HEK293 (cell line): ENCODE measurements at regions not wholly inside any gene's neighbourhood (a gene's known extent, or its start where the extent isn't known, plus 50 kb on each side); places are given as distances from the start of the nearest gene placed in this dataset.

Source experiments
- CTCF ChIA-PET: fragments of 350-600 bp; formaldehyde crosslinking; extraction: SDS; loops from one replicate; lab custom pipeline; 2021; ENCODE audit warnings: antibody characterized with exemption; lab: Yijun Ruan, JAX
- POLR2A ChIA-PET: fragments of 300-600 bp; formaldehyde crosslinking; extraction: SDS; loops from one replicate; lab custom pipeline; 2020; ENCODE audit warnings: antibody characterized with exemption, inconsistent platforms; lab: Yijun Ruan, JAX
- H3K27ac ChIP-seq: fragments of 200-500 bp; sonication (Bioruptor generic); 2 replicates; pipeline ENCODE4 v1.5.1; 2014; ENCODE audit warnings: low read depth, low read length, control low read depth, inconsistent platforms; ENCODE audit errors: extremely low read depth
- H3K36me3 ChIP-seq, 2 experiments: fragments of 200-500 bp in 1 of 2; sonication (Bioruptor generic) in 1 of 2; 1 replicate in 1 of 2; 2 replicates in 1 of 2; pipeline ENCODE4 v1.5.1; 2014 to 2017; ENCODE audit warnings: inconsistent platforms in 2 of 2, low read length in 2 of 2; ENCODE audit not compliant: control insufficient read depth in 2 of 2, insufficient read depth in 1 of 2
- H3K4me1 ChIP-seq: fragments of 200-500 bp; sonication (Bioruptor generic); 2 replicates; pipeline ENCODE4 v1.5.1; 2014; ENCODE audit warnings: mild to moderate bottlenecking, low read length, inconsistent platforms; ENCODE audit not compliant: control insufficient read depth, insufficient read depth
- H3K4me3 ChIP-seq: 2 replicates; pipeline ENCODE4 v1.5.1; 2011; ENCODE audit warnings: low read depth, mild to moderate bottlenecking, control low read depth, low read length, moderate library complexity
- H3K9me3 ChIP-seq: fragments of 200-500 bp; sonication (Bioruptor generic); 2 replicates; pipeline ENCODE4 v1.5.1; 2014; ENCODE audit warnings: low read depth, low read length, inconsistent platforms; ENCODE audit not compliant: control insufficient read depth, insufficient read depth
- KLF8 ChIP-seq: fragments of 450-650 bp; formaldehyde crosslinking; IDR thresholded peaks from 2 replicates; pipeline ENCODE4 v1.5.1; 2016; ENCODE audit warnings: missing biosample characterization, missing genetic modification characterization
- ZBTB8A ChIP-seq: fragments of 450-650 bp; formaldehyde crosslinking; IDR thresholded peaks from 2 replicates; pipeline ENCODE4 v1.5.1; 2016; ENCODE audit warnings: missing biosample characterization, missing genetic modification characterization
- ZNF10 ChIP-seq: fragments of 450-650 bp; formaldehyde crosslinking; IDR thresholded peaks from 2 replicates; pipeline ENCODE4 v1.5.1; 2017; ENCODE audit warnings: missing biosample characterization, missing genetic modification characterization
- ZNF146 ChIP-seq: fragments of 450-650 bp; formaldehyde crosslinking; IDR thresholded peaks from 2 replicates; pipeline ENCODE4 v1.5.1; 2016; ENCODE audit warnings: missing biosample characterization, missing genetic modification characterization
- ZNF174 ChIP-seq: fragments of 450-650 bp; formaldehyde crosslinking; IDR thresholded peaks from 2 replicates; pipeline ENCODE4 v1.5.0; 2017; ENCODE audit warnings: missing biosample characterization, mild to moderate bottlenecking, missing genetic modification characterization
- ZNF184 ChIP-seq: fragments of 450-650 bp; IDR thresholded peaks from 2 replicates; pipeline ENCODE4 v1.5.1; 2018; ENCODE audit warnings: missing biosample characterization, mild to moderate bottlenecking, missing genetic modification characterization
- ZNF202 ChIP-seq: fragments of 450-650 bp; formaldehyde crosslinking; IDR thresholded peaks from 2 replicates; pipeline ENCODE4 v1.5.1; 2016; ENCODE audit warnings: missing biosample characterization, missing genetic modification characterization, borderline replicate concordance
- ZNF292 ChIP-seq: fragments of 450-650 bp; formaldehyde crosslinking; IDR thresholded peaks from 2 replicates; pipeline ENCODE4 v1.5.1; 2016; ENCODE audit warnings: low read depth, missing biosample characterization, missing genetic modification characterization, borderline replicate concordance
- ZNF341 ChIP-seq: fragments of 450-650 bp; formaldehyde crosslinking; IDR thresholded peaks from 2 replicates; pipeline ENCODE4; 2016; ENCODE audit warnings: low read depth, missing biosample characterization, missing genetic modification characterization
- ZNF366 ChIP-seq: fragments of 450-650 bp; formaldehyde crosslinking; conservative IDR thresholded peaks from 2 replicates; pipeline ENCODE4 v1.5.1; 2016; ENCODE audit warnings: missing biosample characterization, missing genetic modification characterization
- ZNF677 ChIP-seq: fragments of 450-650 bp; IDR thresholded peaks from 2 replicates; pipeline ENCODE4 v1.5.0; 2018; ENCODE audit warnings: missing biosample characterization, mild to moderate bottlenecking, missing genetic modification characterization, moderate library complexity
- ZNF707 ChIP-seq: fragments of 450-650 bp; formaldehyde crosslinking; IDR thresholded peaks from 2 replicates; pipeline ENCODE4 v1.5.1; 2016; ENCODE audit warnings: missing biosample characterization, missing genetic modification characterization
- ZNF843 ChIP-seq: fragments of 450-650 bp; formaldehyde crosslinking; IDR thresholded peaks from 2 replicates; pipeline ENCODE4 v1.5.1; 2016; ENCODE audit warnings: missing biosample characterization, missing genetic modification characterization
- TF ChIP-seq, protein P1 (sequence below): fragments of 450-650 bp; formaldehyde crosslinking; IDR thresholded peaks from 2 replicates; pipeline ENCODE4 v1.5.1; 2016; ENCODE audit warnings: missing biosample characterization, missing genetic modification characterization
- TF ChIP-seq, protein P2 (sequence below): fragments of 450-650 bp; formaldehyde crosslinking; IDR thresholded peaks from 2 replicates; pipeline ENCODE4 v1.5.1; 2017; ENCODE audit warnings: missing biosample characterization, missing genetic modification characterization
- TF ChIP-seq, protein P3 (sequence below): fragments of 450-650 bp; formaldehyde crosslinking; IDR thresholded peaks from 2 replicates; pipeline ENCODE4 v1.5.1; 2016; ENCODE audit warnings: missing biosample characterization, missing genetic modification characterization, borderline replicate concordance
- TF ChIP-seq, protein P4 (sequence below): fragments of 450-650 bp; formaldehyde crosslinking; optimal IDR thresholded peaks from 2 replicates; pipeline ENCODE3; 2016; ENCODE audit warnings: missing biosample characterization, mild to moderate bottlenecking, missing genetic modification characterization

DNA sequence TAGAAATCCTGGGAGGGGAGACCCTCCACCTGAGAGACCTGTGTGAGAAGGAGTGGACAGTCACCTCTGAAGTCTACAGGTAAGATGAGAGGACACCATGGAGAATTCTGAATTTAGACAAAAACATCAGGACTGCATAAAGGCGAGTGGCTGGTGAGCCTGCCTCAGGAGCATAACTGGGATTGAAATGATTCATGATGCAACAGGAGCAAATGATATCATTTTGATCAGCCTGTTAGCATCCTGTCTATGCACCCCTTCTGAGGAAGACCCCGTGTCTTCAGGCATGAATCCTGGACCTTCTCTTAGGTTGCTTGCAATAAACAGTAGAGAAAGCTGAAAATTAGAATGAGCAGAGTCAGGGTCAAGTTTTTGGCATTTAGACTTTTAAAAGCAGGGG, 245.8 kb downstream of the ETAA1 start:
- CTCF ChIA-PET = no interaction called here
- Histone ChIP-seq H3K36me3 (no peaks in the 10 kb centered on the region), H3K9me3 (no peaks in the 10 kb centered on the region; the same call in 1 of the 2 replicates), H3K4me3 (no peak overlapping the region), H3K4me1 (peaks cover 14% of the 10 kb centered on the region; the same call in 1 of the 2 replicates), H3K27ac (no peak overlapping the region)
- POLR2A ChIA-PET = no interaction called here
- TF ChIP-seq ZNF366 (tag by site-specific recombination) (no peak), ZNF677 (tag by site-specific recombination) (no peak), KLF8 (tag by site-specific recombination) (no peak), ZNF707 (tag by site-specific recombination) (no peak), ZNF202 (tag by site-specific recombination) (no peak), ZNF184 (tag by site-specific recombination) (no peak), ZNF146 (no peak), ZNF341 (no peak), ZNF174 (tag by site-specific recombination) (no peak), ZNF292 (tag by site-specific recombination) (no peak), ZNF843 (tag by site-specific recombination) (no peak), ZBTB8A (no peak), ZNF10 (no peak)
- TF ChIP-seq, protein P1, sequence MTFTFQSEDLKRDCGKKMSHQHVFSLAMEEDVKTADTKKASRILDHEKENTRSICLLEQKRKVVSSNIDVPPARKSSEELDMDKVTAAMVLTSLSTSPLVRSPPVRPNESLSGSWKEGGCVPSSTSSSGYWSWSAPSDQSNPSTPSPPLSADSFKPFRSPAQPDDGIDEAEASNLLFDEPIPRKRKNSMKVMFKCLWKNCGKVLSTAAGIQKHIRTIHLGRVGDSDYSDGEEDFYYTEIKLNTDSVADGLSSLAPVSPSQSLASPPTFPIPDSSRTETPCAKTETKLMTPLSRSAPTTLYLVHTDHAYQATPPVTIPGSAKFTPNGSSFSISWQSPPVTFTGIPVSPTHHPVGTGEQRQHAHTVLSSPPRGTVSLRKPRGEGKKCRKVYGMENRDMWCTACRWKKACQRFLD (tag by site-specific recombination) = no peak
- TF ChIP-seq, protein P2, sequence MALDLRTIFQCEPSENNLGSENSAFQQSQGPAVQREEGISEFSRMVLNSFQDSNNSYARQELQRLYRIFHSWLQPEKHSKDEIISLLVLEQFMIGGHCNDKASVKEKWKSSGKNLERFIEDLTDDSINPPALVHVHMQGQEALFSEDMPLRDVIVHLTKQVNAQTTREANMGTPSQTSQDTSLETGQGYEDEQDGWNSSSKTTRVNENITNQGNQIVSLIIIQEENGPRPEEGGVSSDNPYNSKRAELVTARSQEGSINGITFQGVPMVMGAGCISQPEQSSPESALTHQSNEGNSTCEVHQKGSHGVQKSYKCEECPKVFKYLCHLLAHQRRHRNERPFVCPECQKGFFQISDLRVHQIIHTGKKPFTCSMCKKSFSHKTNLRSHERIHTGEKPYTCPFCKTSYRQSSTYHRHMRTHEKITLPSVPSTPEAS (tag by site-specific recombination) = no peak
- TF ChIP-seq, protein P3, sequence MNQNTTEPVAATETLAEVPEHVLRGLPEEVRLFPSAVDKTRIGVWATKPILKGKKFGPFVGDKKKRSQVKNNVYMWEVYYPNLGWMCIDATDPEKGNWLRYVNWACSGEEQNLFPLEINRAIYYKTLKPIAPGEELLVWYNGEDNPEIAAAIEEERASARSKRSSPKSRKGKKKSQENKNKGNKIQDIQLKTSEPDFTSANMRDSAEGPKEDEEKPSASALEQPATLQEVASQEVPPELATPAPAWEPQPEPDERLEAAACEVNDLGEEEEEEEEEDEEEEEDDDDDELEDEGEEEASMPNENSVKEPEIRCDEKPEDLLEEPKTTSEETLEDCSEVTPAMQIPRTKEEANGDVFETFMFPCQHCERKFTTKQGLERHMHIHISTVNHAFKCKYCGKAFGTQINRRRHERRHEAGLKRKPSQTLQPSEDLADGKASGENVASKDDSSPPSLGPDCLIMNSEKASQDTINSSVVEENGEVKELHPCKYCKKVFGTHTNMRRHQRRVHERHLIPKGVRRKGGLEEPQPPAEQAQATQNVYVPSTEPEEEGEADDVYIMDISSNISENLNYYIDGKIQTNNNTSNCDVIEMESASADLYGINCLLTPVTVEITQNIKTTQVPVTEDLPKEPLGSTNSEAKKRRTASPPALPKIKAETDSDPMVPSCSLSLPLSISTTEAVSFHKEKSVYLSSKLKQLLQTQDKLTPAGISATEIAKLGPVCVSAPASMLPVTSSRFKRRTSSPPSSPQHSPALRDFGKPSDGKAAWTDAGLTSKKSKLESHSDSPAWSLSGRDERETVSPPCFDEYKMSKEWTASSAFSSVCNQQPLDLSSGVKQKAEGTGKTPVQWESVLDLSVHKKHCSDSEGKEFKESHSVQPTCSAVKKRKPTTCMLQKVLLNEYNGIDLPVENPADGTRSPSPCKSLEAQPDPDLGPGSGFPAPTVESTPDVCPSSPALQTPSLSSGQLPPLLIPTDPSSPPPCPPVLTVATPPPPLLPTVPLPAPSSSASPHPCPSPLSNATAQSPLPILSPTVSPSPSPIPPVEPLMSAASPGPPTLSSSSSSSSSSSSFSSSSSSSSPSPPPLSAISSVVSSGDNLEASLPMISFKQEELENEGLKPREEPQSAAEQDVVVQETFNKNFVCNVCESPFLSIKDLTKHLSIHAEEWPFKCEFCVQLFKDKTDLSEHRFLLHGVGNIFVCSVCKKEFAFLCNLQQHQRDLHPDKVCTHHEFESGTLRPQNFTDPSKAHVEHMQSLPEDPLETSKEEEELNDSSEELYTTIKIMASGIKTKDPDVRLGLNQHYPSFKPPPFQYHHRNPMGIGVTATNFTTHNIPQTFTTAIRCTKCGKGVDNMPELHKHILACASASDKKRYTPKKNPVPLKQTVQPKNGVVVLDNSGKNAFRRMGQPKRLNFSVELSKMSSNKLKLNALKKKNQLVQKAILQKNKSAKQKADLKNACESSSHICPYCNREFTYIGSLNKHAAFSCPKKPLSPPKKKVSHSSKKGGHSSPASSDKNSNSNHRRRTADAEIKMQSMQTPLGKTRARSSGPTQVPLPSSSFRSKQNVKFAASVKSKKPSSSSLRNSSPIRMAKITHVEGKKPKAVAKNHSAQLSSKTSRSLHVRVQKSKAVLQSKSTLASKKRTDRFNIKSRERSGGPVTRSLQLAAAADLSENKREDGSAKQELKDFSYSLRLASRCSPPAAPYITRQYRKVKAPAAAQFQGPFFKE (tag by site-specific recombination) = no peak
- TF ChIP-seq, protein P4, sequence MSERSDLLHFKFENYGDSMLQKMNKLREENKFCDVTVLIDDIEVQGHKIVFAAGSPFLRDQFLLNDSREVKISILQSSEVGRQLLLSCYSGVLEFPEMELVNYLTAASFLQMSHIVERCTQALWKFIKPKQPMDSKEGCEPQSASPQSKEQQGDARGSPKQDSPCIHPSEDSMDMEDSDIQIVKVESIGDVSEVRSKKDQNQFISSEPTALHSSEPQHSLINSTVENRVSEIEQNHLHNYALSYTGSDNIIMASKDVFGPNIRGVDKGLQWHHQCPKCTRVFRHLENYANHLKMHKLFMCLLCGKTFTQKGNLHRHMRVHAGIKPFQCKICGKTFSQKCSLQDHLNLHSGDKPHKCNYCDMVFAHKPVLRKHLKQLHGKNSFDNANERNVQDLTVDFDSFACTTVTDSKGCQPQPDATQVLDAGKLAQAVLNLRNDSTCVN (tag by site-specific recombination) = no peak
- TF ChIP-seq, all 188 proteins: peak for 0
